ENCODE measurements at regions not wholly inside any gene's neighbourhood (a gene's known extent, or its start where the extent isn't known, plus 50 kb on each side); places are given as distances from the start of the nearest gene placed in this dataset.

DNA sequence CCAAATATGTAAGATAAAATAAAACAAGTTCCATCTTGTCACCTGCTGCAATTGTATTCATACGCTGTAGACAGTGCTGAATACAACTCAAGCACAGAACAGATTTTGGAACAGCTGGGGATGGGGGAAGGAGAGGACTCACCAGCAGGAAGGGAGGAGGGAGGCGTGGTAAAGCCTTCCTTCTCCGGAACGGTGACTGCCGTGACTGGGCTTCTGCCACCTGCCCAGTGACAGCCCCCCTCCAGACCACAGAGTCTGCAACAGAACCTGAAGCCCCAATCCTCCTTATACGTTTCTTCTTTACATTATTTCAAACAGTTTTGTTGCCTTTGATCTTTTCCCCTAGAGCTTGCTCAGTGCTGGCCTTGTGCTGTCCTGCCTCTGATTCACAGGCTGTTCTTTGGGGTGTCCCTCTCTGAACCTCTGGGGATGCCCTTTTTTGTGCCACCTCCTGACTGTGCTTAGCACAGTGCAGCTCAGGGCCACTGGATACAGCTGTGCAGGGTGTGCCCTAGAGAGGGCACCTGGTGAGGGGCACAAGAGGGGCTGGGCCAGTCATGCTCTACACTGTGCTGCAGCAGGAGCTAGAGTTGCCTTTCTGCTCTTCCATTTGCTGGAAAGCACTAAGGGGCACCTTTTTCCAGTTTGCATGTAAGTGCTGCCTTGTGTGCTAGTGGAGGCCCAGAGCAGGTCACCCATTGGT, 213.0 kb downstream of the ZIC5 start:
- TF ChIP-seq, protein P1, sequence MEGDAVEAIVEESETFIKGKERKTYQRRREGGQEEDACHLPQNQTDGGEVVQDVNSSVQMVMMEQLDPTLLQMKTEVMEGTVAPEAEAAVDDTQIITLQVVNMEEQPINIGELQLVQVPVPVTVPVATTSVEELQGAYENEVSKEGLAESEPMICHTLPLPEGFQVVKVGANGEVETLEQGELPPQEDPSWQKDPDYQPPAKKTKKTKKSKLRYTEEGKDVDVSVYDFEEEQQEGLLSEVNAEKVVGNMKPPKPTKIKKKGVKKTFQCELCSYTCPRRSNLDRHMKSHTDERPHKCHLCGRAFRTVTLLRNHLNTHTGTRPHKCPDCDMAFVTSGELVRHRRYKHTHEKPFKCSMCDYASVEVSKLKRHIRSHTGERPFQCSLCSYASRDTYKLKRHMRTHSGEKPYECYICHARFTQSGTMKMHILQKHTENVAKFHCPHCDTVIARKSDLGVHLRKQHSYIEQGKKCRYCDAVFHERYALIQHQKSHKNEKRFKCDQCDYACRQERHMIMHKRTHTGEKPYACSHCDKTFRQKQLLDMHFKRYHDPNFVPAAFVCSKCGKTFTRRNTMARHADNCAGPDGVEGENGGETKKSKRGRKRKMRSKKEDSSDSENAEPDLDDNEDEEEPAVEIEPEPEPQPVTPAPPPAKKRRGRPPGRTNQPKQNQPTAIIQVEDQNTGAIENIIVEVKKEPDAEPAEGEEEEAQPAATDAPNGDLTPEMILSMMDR (optimal IDR thresholded peaks at IDR 0.05 in 1 of 3, IDR thresholded peaks at IDR 0.05 in 1 of 3, conservative IDR thresholded peaks at IDR 0.05 in 1 of 3; ENCODE audit: extremely low read depth in 1 of 3, insufficient read depth in 2 of 3, low read length in 3 of 3), result no peak
- no peak for TF ChIP-seq EZH2 (IDR thresholded peaks at IDR 0.05; ENCODE audit: low read length)
